A673 (cell line): ENCODE measurements at regions not wholly inside any gene's neighbourhood (a gene's known extent, or its start where the extent isn't known, plus 50 kb on each side); places are given as distances from the start of the nearest gene placed in this dataset.

Experiments
- BruUV-seq: library from RNA; stranded (reverse); fragments of 400-500 nt; replicated peaks from 2 replicates; lab custom pipeline; 2021; lab: Mats Ljungman, UMichigan
- CTCF ChIA-PET: fragments of 300-600 bp; sonication (Branson Sonifier 250); formaldehyde crosslinking; loops from one replicate; lab custom pipeline; 2022; ENCODE audit warnings: antibody characterized with exemption; lab: Charles Lee
- POLR2A ChIA-PET: fragments of 300-600 bp; sonication (Branson Sonifier 250); formaldehyde crosslinking; loops from one replicate; lab custom pipeline; 2022; ENCODE audit warnings: antibody characterized with exemption; ENCODE audit not compliant: low non-redundant PET; lab: Charles Lee
- DNase-seq: peaks from one replicate; pipeline ENCODE4 v3.0.0-alpha.2; 2015; ENCODE audit warnings: low spot score
- H3K27ac ChIP-seq: fragments of 200-600 bp; sonication (generic); 2 replicates; pipeline ENCODE4 v1.5.1; 2016; ENCODE audit warnings: mixed run types, low read depth, mild to moderate bottlenecking, mixed read lengths, antibody characterized with exemption, low read length; ENCODE audit not compliant: poor library complexity, severe bottlenecking
- H3K27me3 ChIP-seq: fragments of 200-600 bp; sonication (generic); replicated peaks from 2 replicates; pipeline ENCODE4 v1.6.1; 2017; ENCODE audit warnings: mixed run types, low read depth, mild to moderate bottlenecking, mixed read lengths, antibody characterized with exemption, low read length; ENCODE audit not compliant: insufficient read depth, poor library complexity
- H3K36me3 ChIP-seq: fragments of 200-600 bp; sonication (generic); 2 replicates; pipeline ENCODE4 v1.6.1; 2016; ENCODE audit warnings: mixed run types, mild to moderate bottlenecking, mixed read lengths, antibody characterized with exemption, low read length; ENCODE audit not compliant: insufficient read depth, poor library complexity, severe bottlenecking
- H3K4me1 ChIP-seq: fragments of 200-600 bp; sonication (generic); 2 replicates; pipeline ENCODE4 v1.6.1; 2017; ENCODE audit warnings: mixed run types, mild to moderate bottlenecking, mixed read lengths, antibody characterized with exemption, low read length; ENCODE audit not compliant: insufficient read depth, poor library complexity, severe bottlenecking
- H3K4me3 ChIP-seq: fragments of 200-600 bp; sonication (generic); 2 replicates; pipeline ENCODE4 v1.5.1; 2016; ENCODE audit warnings: low read depth, mixed run types, mild to moderate bottlenecking, mixed read lengths, low read length; ENCODE audit not compliant: poor library complexity, severe bottlenecking
- H3K9me3 ChIP-seq: fragments of 200-600 bp; sonication (generic); 2 replicates; pipeline ENCODE4 v1.6.1; 2016; ENCODE audit warnings: mixed run types, low read depth, mild to moderate bottlenecking, mixed read lengths, antibody characterized with exemption, low read length; ENCODE audit not compliant: poor library complexity, severe bottlenecking
- CTCF ChIP-seq: fragments of 300-800, 200-600 bp; sonication (generic); conservative IDR thresholded peaks from 2 replicates; pipeline ENCODE4 v1.5.1; 2017; ENCODE audit warnings: low read depth, mild to moderate bottlenecking, antibody characterized with exemption, low read length, moderate library complexity, mixed read lengths
- EZH2 ChIP-seq: fragments of 200-600 bp; sonication (generic); IDR thresholded peaks from 2 replicates; pipeline ENCODE4 v1.6.1; 2017; ENCODE audit warnings: borderline replicate concordance, low read depth, mild to moderate bottlenecking, mixed read lengths, antibody characterized with exemption, low read length; ENCODE audit not compliant: poor library complexity, severe bottlenecking
- intact Hi-C: fragments of 100-400 bp; cut with micrococcal nuclease; formaldehyde crosslinking; loops from one replicate; pipeline ENCODE4 v1.10.0; 2022; ENCODE audit not compliant: unreplicated experiment

GRCh38 chr20:22460803-22461202 lies 123.6 kb downstream of the FOXA2 start:
- Histone ChIP-seq H3K27ac (no peak overlapping the region), H3K27me3 (peaks cover 17% of the 10 kb centered on the region), H3K36me3 (no peaks in the 10 kb centered on the region), H3K9me3 (no peaks in the 10 kb centered on the region), H3K4me1 (no peaks in the 10 kb centered on the region), H3K4me3 (no peak overlapping the region)
- no TSS peak for BruUV-seq
- ChIA-PET POLR2A (no interaction called here), CTCF (no interaction called here)
- TF ChIP-seq EZH2 (no peak), CTCF (no peak)
- DNase-seq: no peak
- intact Hi-C loops: no loop called here

- Histone ChIP-seq H3K36me3 (no peaks in the 10 kb centered on the region), H3K4me1 (no peaks in the 10 kb centered on the region), H3K4me3 (no peak overlapping the region), H3K27ac (no peak overlapping the region), H3K9me3 (no peaks in the 10 kb centered on the region), H3K27me3 (peaks cover 17% of the 10 kb centered on the region)
- POLR2A ChIA-PET: no interaction called here
- intact Hi-C loops: no loop called here
- no TSS peak for BruUV-seq
- TF ChIP-seq CTCF (no peak), EZH2 (no peak)
- CTCF ChIA-PET: no interaction called here
- no peak for DNase-seq
These were observed 124.1 kb downstream of the FOXA2 start for GRCh38 chr20:22460231-22460630.

- DNase-seq: no peak
- TF ChIP-seq EZH2: no peak
- TF ChIP-seq CTCF: no peak
- H3K36me3 ChIP-seq: no peaks in the 10 kb centered on the region
- H3K27ac ChIP-seq: no peak overlapping the region
- no peaks in the 10 kb centered on the region for H3K9me3 ChIP-seq
- H3K4me3 ChIP-seq: no peak overlapping the region
- no peaks in the 10 kb centered on the region for H3K4me1 ChIP-seq
- intact Hi-C loops: no loop called here
- BruUV-seq: no TSS peak
- CTCF ChIA-PET: no interaction called here
- POLR2A ChIA-PET: no interaction called here
- H3K27me3 ChIP-seq: peaks cover 17% of the 10 kb centered on the region
These were observed 124.6 kb downstream of the FOXA2 start for GRCh38 chr20:22459754-22460153.
